WERI-Rb-1 (cell line): ENCODE measurements at regions not wholly inside any gene's neighbourhood (a gene's known extent, or its start where the extent isn't known, plus 50 kb on each side); places are given as distances from the start of the nearest gene placed in this dataset.
"Not testable (repeated sequence)": the region's sequence is repeated elsewhere in the genome, so short reads cannot be mapped to it uniquely, and the experiment has no call there.

Experiments
- DNase-seq: peaks from one replicate; pipeline ENCODE4 v3.0.0-alpha.2; 2020
- H3K27ac ChIP-seq: fragments of 250-450 bp; sonication (Bioruptor Pico); 2 replicates; pipeline ENCODE4 v1.5.1; 2020; ENCODE audit warnings: mild to moderate bottlenecking, moderate library complexity
- H3K27me3 ChIP-seq: fragments of 250-450 bp; sonication (Bioruptor Pico); 2 replicates; pipeline ENCODE4 v1.5.1; 2021; ENCODE audit warnings: mild to moderate bottlenecking, low read depth, moderate library complexity; ENCODE audit not compliant: insufficient read depth, severe bottlenecking
- H3K36me3 ChIP-seq: fragments of 250-450 bp; sonication (Bioruptor Pico); 2 replicates; pipeline ENCODE4 v1.5.1; 2020; ENCODE audit warnings: mild to moderate bottlenecking, moderate library complexity
- H3K4me3 ChIP-seq: 2 replicates; pipeline ENCODE4 v1.5.1; 2011; ENCODE audit warnings: low read depth, mild to moderate bottlenecking, control low read depth, low read length
- H3K9me3 ChIP-seq: fragments of 250-450 bp; sonication (Bioruptor Pico); 2 replicates; pipeline ENCODE4 v1.5.1; 2021; ENCODE audit warnings: mild to moderate bottlenecking, moderate library complexity; ENCODE audit not compliant: severe bottlenecking
- CTCF ChIP-seq: IDR thresholded peaks from 2 replicates; pipeline ENCODE4 v1.5.1; 2011; ENCODE audit warnings: low read depth, mild to moderate bottlenecking, control low read depth, inconsistent platforms, low read length

GRCh38 chr3:74214286-74214685, 400.2 kb downstream of the CNTN3 start:
- no peak for DNase-seq

DNA sequence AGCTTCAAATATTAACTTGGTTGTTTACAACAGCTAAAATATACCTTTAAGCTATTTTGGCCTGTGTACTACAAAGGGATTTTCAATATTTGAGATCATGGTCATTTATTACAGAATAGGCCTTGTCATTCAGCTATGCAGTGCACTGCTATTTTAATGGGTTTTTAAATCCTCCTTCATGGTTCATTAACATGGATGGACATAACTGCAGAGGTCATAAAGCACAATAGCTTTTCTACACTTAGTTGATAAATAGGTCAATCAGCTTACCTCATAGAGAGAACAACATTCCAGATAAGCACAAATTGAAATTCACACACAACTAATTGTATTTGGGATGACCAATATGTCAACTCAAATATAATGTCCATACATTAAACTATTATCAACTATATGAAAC, 403.7 kb downstream of the CNTN3 start:
- DNase-seq = no peak
- Histone ChIP-seq H3K4me3 (no peak overlapping the region), H3K27ac (no peak overlapping the region), H3K27me3 (no peaks in the 10 kb centered on the region), H3K9me3 (no peaks in the 10 kb centered on the region), H3K36me3 (no peaks in the 10 kb centered on the region)
- no peak for TF ChIP-seq CTCF

More at GRCh38 chr3:74214286-74214685, 400.2 kb downstream of the CNTN3 start:
- no peak overlapping the region for H3K27ac ChIP-seq
- no peaks in the 10 kb centered on the region for H3K27me3 ChIP-seq
- H3K36me3 ChIP-seq = no peaks in the 10 kb centered on the region
- H3K9me3 ChIP-seq = no peaks in the 10 kb centered on the region
- TF ChIP-seq CTCF = no peak
- no peak overlapping the region for H3K4me3 ChIP-seq

GRCh38 chr3:74200952-74201351, 413.5 kb downstream of the CNTN3 start:
- Histone ChIP-seq H3K36me3 (no peaks in the 10 kb centered on the region), H3K9me3 (no peaks in the 10 kb centered on the region), H3K27ac (no peak overlapping the region), H3K27me3 (no peaks in the 10 kb centered on the region), H3K4me3 (no peak overlapping the region)
- DNase-seq = no peak
- no peak for TF ChIP-seq CTCF

GRCh38 chr3:74178664-74179063, 435.8 kb downstream of the CNTN3 start:
- not testable (repeated sequence) for H3K9me3 ChIP-seq, H3K27me3 ChIP-seq, H3K36me3 ChIP-seq, H3K27ac ChIP-seq, H3K4me3 ChIP-seq, DNase-seq

- no peak for TF ChIP-seq CTCF
- no peak overlapping the region for H3K27ac ChIP-seq
- no peak for DNase-seq
- no peaks in the 10 kb centered on the region for H3K36me3 ChIP-seq
- H3K4me3 ChIP-seq = no peak overlapping the region
- no peaks in the 10 kb centered on the region for H3K9me3 ChIP-seq
- no peaks in the 10 kb centered on the region for H3K27me3 ChIP-seq
Observed at GRCh38 chr3:74173090-74173489, 441.4 kb downstream of the CNTN3 start.

DNA sequence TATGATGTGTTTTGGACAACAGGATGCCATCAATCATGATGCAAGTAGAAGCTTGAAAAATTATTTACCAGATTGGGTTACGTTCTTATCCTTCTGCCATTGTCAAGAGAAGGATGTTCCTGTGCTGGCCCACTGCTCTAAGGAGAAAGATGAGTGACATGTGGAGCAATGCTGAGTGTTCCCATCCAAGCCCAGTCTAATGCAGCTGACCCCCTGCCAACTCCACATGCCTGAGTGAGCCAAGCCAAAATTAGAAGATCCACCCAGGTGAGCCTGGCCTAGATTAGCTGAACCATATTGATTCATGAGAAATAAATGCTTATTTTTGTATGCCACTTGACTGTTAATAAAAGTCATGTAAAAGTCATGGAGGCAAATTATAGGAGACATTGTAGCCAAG, 446.5 kb downstream of the CNTN3 start:
- Histone ChIP-seq H3K9me3 (no peaks in the 10 kb centered on the region), H3K4me3 (no peak overlapping the region), H3K36me3 (no peaks in the 10 kb centered on the region), H3K27me3 (no peaks in the 10 kb centered on the region), H3K27ac (no peak overlapping the region)
- DNase-seq = no peak
- TF ChIP-seq CTCF = no peak
